Chondrocyte (in vitro differentiated cells): ENCODE measurements at regions not wholly inside any gene's neighbourhood (a gene's known extent, or its start where the extent isn't known, plus 50 kb on each side); places are given as distances from the start of the nearest gene placed in this dataset.

Source experiments
- DNase-seq: peaks from one replicate; pipeline ENCODE4 v3.0.0; 2021; ENCODE audit warnings: mixed read lengths, low spot score
- H3K27ac Mint-ChIP-seq: one replicate; pipeline ENCODE4 v1.8.0; 2021; ENCODE audit warnings: mild to moderate bottlenecking, moderate library complexity, mixed read lengths; ENCODE audit not compliant: unreplicated experiment
- H3K27me3 Mint-ChIP-seq: 2 replicates; pipeline ENCODE4 v1.8.0; 2021; ENCODE audit warnings: low read depth, mixed read lengths
- H3K36me3 Mint-ChIP-seq: 2 replicates; pipeline ENCODE4 v1.8.0; 2021; ENCODE audit warnings: low read depth, mixed read lengths
- H3K4me1 Mint-ChIP-seq: 2 replicates; pipeline ENCODE4 v1.8.0; 2021; ENCODE audit warnings: low read depth, mild to moderate bottlenecking, mixed read lengths
- H3K4me3 Mint-ChIP-seq: one replicate; pipeline ENCODE4 v1.8.0; 2021; ENCODE audit warnings: mild to moderate bottlenecking, moderate library complexity, mixed read lengths; ENCODE audit not compliant: unreplicated experiment
- H3K9me3 Mint-ChIP-seq: 2 replicates; pipeline ENCODE4 v1.8.0; 2021; ENCODE audit warnings: low read depth, mixed read lengths
- TF ChIP-seq, protein P1 (sequence below): fragments of 200-600 bp; sonication (generic); IDR thresholded peaks from 2 replicates; pipeline ENCODE4 v1.5.0; 2021; ENCODE audit warnings: antibody characterized with exemption, mild to moderate bottlenecking, moderate library complexity

DNA sequence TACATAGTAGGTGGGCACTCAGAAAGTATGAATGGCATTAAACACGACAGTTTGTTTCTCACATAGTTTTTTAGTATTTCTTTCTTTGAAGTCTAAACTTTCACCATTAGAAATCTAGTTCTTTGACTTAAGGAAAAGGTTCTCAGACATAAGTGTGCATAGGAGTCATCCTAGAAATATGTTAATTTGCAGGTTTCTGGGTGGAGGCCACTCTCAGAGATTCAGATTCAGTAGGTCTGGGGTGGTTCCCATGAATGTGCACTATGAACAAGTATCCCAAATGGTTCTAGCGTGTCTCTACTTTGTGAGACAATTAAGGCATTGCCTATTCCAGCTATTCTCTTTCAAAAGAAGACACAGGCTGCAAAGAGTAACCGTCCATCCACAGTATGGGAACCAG lies 119.3 kb downstream of the NGF start:
- H3K27ac Mint-ChIP-seq: no peak overlapping the region

DNA sequence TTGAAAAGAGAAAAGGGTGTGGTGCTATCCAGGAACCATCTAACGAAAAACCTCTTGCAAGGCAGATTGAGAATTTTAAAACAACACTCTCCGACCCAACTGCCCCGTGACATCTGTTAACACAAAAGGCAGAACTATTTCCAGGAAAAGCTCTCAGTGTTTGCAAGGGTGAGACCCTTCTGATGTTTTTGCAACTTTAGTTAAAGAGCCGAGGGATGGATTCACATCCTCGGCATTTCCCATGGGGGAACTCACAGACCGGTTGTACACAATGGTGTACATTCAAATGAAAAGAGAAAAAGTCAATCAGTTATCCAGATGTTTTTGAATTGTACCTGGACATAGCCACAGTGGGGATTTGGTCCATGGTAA lies 120.0 kb downstream of the NGF start:
- no peak overlapping the region for H3K27ac Mint-ChIP-seq
- no peaks in the 10 kb centered on the region for H3K9me3 Mint-ChIP-seq
- peaks cover 36% of the 10 kb centered on the region for H3K4me1 Mint-ChIP-seq
- DNase-seq: no peak
- no peak overlapping the region for H3K4me3 Mint-ChIP-seq
- no peaks in the 10 kb centered on the region for H3K36me3 Mint-ChIP-seq
- no peaks in the 10 kb centered on the region for H3K27me3 Mint-ChIP-seq
- TF ChIP-seq, protein P1, sequence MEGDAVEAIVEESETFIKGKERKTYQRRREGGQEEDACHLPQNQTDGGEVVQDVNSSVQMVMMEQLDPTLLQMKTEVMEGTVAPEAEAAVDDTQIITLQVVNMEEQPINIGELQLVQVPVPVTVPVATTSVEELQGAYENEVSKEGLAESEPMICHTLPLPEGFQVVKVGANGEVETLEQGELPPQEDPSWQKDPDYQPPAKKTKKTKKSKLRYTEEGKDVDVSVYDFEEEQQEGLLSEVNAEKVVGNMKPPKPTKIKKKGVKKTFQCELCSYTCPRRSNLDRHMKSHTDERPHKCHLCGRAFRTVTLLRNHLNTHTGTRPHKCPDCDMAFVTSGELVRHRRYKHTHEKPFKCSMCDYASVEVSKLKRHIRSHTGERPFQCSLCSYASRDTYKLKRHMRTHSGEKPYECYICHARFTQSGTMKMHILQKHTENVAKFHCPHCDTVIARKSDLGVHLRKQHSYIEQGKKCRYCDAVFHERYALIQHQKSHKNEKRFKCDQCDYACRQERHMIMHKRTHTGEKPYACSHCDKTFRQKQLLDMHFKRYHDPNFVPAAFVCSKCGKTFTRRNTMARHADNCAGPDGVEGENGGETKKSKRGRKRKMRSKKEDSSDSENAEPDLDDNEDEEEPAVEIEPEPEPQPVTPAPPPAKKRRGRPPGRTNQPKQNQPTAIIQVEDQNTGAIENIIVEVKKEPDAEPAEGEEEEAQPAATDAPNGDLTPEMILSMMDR: no peak

More for the DNA sequence above, 119.3 kb downstream of the NGF start:
- H3K4me1 Mint-ChIP-seq: peaks cover 38% of the 10 kb centered on the region
- H3K27me3 Mint-ChIP-seq: no peaks in the 10 kb centered on the region
- H3K4me3 Mint-ChIP-seq: no peak overlapping the region
- TF ChIP-seq, protein P1: no peak
- no peak for DNase-seq
- H3K9me3 Mint-ChIP-seq: no peaks in the 10 kb centered on the region
- H3K36me3 Mint-ChIP-seq: no peaks in the 10 kb centered on the region

DNA sequence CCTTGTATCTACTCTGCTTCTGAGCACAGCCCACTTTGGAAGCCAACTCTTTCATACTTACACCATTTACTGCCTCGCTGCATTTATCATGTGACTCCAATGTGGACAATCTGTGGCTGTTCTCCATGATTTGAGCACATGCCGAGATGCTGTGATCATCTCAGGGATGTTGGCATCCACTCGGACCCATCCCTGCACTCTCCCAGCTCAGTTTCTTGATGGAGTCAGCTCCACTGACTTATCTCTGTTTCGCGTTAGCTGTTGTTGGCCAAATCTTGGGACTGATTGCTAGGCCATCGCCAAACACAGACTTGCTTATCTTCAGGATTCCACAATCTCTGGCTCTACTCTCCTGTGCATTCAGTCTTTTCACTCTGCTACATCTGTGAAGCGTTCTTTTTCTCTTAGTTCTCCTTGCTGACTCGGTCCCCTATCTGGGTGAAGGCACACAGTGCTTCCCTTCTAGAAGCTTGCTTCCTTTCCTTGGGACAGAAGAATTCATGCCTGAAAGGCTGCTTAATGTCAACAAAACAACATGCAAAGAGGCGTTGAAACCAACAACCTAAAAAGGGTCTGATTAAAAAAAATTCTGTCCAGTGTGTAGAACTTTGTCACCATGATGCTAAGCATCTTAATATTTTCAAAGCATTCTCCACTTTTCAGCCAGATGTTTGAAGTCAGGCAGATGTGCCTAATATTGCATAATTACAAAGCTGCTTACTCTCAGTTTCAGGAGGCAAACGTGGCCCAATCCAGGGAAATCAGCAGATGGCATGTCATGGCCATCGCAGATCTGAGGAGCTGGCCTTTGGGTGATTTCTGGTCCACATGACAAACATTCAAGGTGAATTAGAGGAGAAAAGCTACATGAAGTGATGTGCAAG lies 120.7 kb downstream of the NGF start:
- H3K4me3 Mint-ChIP-seq: no peak overlapping the region

DNA sequence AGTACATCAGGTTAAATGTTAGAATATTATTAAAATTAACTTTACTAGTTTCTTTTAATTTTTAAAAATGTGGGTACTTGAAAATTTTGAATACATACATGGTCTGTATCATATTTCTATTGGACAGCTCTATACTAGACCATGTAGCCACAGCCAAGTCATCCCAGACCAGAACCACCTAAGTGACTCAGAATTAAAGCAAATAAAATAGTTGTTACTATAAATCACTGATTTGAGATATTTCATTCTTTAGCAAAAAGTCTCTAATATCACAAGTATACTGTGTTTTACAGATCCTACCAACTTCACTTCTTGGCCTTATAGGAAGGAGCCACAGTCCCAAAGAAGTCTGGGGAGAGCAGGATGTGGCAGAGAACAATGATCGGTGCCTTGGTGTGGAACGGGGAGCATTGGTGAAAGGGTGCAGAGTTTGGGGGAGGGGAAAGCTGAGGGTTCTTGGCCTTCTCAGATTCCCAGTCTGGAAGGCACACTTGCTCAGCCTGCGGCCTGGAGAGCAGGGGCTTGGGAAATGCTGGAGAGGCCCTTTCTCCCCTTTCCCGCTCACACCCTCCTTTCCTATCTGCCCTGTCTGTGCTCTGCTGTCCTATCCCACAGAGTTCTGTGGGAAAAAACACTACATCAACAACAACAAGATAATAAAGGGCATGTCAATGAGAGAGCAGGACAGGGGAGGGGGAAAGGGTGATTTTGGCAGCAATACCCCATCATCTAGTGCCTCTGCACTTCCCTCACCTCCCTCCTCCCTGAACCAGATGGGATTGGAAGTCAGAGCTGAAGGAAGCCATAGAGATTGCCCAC lies 122.1 kb downstream of the NGF start:
- no peaks in the 10 kb centered on the region for H3K36me3 Mint-ChIP-seq

More for the DNA sequence above, 120.7 kb downstream of the NGF start:
- DNase-seq: no peak
- Mint-ChIP-seq H3K36me3 (no peaks in the 10 kb centered on the region), H3K27ac (no peak overlapping the region), H3K27me3 (no peaks in the 10 kb centered on the region), H3K4me1 (peaks cover 31% of the 10 kb centered on the region), H3K9me3 (no peaks in the 10 kb centered on the region)
- TF ChIP-seq, protein P1: no peak

DNA sequence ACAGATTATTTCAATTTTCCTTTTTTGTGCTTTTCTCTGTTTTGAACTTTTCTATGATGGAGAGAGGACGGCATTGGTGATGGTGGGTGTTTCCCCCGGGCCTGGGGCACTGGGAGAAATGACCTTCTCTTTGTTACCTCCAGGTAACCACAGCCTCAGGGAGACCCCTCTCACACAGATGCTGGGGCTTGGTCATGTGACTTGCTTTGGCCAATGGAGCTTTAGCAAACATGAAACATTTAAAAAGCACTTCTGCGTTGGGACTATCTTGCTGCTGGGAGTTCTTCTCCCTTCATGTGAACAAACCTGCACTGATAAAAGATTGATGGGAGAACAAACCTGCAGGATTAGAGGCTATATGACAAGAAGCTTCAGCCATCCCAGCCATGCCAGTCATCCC lies 122.9 kb downstream of the NGF start:
- DNase-seq: no peak
- TF ChIP-seq, protein P1: no peak
- no peaks in the 10 kb centered on the region for H3K36me3 Mint-ChIP-seq
- no peaks in the 10 kb centered on the region for H3K9me3 Mint-ChIP-seq
- H3K27ac Mint-ChIP-seq: peak overlapping the region; percentile 1
- no peak overlapping the region for H3K4me3 Mint-ChIP-seq
- H3K4me1 Mint-ChIP-seq: peaks cover 26% of the 10 kb centered on the region
- H3K27me3 Mint-ChIP-seq: no peaks in the 10 kb centered on the region

More for the DNA sequence above, 122.1 kb downstream of the NGF start:
- Mint-ChIP-seq H3K4me3 (no peak overlapping the region), H3K27me3 (no peaks in the 10 kb centered on the region), H3K4me1 (peaks cover 29% of the 10 kb centered on the region), H3K27ac (peak overlapping the region; percentile 46), H3K9me3 (no peaks in the 10 kb centered on the region)
- no peak for DNase-seq
- TF ChIP-seq, protein P1: no peak
